AG10803 (cell line): ENCODE measurements at regions not wholly inside any gene's neighbourhood (a gene's known extent, or its start where the extent isn't known, plus 50 kb on each side); places are given as distances from the start of the nearest gene placed in this dataset.

Experiments
- DNase-seq: peaks from one replicate; pipeline ENCODE4 v3.0.0; 2010; ENCODE audit warnings: low read depth
- H3K4me3 ChIP-seq: 2 replicates; pipeline ENCODE4 v1.5.1; 2011; ENCODE audit warnings: mild to moderate bottlenecking, low read length, control low read depth
- TF ChIP-seq, protein P1 (sequence below): conservative IDR thresholded peaks from 2 replicates; pipeline ENCODE4 v1.5.1; 2011; ENCODE audit warnings: mild to moderate bottlenecking, low read length, control low read depth, inconsistent platforms

GRCh38 chr2:103138123-103138901, 376.5 kb downstream of the TMEM182 start:
- no peak overlapping the region for H3K4me3 ChIP-seq
- TF ChIP-seq, protein P1, sequence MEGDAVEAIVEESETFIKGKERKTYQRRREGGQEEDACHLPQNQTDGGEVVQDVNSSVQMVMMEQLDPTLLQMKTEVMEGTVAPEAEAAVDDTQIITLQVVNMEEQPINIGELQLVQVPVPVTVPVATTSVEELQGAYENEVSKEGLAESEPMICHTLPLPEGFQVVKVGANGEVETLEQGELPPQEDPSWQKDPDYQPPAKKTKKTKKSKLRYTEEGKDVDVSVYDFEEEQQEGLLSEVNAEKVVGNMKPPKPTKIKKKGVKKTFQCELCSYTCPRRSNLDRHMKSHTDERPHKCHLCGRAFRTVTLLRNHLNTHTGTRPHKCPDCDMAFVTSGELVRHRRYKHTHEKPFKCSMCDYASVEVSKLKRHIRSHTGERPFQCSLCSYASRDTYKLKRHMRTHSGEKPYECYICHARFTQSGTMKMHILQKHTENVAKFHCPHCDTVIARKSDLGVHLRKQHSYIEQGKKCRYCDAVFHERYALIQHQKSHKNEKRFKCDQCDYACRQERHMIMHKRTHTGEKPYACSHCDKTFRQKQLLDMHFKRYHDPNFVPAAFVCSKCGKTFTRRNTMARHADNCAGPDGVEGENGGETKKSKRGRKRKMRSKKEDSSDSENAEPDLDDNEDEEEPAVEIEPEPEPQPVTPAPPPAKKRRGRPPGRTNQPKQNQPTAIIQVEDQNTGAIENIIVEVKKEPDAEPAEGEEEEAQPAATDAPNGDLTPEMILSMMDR = no peak
- no peak for DNase-seq

DNA sequence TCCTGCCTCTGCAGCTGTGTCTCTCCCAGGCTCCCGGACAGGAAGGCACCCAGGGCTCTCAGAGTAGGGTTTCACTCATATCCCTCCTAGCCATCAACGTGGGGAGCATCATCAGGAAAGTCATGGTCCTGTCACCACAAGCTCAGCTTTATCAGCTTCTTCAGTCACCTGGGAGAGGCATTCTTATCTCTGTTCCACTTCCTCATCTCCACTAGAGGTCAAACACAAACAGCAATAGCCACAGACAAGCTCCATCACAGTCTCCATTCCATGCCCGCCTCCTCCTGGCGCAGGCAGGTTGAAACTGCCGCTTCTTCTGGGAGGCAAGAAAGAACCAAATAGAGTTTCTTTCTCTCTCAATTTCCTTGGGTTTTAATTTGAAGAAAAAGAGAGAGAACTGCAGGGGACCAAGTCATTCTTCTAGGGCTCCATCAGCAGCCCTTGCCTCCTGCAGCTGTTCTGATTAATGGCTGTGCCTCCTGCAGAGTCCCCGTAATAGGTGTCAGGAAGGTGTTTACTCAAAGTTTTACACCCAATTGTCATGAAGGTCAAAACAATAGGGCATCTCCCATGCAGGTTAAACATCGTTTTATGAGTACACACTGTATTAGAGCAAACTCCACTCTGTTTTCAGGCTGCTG, 377.9 kb downstream of the TMEM182 start:
- no peak for DNase-seq
- TF ChIP-seq, protein P1 = no peak
- no peak overlapping the region for H3K4me3 ChIP-seq

GRCh38 chr2:103144837-103145236, 383.0 kb downstream of the TMEM182 start:
- no peak for DNase-seq
- no peak overlapping the region for H3K4me3 ChIP-seq
- TF ChIP-seq, protein P1 = no peak

DNA sequence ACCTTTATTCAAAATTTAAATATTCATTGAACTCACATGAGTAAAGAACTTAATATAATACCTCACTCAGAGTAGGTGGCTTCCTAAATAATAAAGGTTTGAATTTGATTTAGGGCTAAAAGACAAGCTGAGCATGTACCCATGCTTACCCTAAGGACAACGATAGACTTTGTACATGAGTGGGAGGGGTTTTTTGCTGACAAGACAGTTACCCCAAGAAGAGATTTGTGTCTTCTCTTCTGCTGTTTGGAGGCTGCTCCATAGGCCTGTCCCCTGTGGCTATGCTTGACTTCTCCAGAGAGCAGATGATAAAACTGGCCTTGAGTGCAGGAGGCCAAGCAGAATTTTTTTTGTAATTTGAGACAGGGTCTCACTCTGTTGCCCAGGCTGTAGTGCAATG, 383.9 kb downstream of the TMEM182 start:
- H3K4me3 ChIP-seq = no peak overlapping the region
- DNase-seq = no peak
- TF ChIP-seq, protein P1 = no peak

DNA sequence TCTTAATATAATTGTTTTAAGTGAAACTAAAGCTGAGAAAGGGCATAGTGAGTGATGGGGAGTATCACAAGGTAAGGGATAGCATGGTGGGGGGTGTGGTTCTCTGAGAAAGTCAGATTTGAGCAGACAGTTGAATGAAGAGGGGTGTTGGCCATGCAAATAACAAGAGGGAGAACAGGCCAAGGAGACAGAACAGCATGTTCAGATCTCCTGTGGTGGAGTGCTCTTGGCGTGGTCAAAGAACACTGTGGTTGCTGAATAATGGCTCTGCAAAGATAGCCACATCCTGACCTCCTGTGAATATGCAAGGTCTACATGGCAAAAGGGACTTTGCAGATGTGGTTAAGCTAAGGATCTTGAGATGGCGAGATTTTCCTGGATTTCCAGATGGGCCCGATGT, 389.2 kb downstream of the TMEM182 start:
- no peak for DNase-seq
- TF ChIP-seq, protein P1 = no peak
- H3K4me3 ChIP-seq = no peak overlapping the region

DNA sequence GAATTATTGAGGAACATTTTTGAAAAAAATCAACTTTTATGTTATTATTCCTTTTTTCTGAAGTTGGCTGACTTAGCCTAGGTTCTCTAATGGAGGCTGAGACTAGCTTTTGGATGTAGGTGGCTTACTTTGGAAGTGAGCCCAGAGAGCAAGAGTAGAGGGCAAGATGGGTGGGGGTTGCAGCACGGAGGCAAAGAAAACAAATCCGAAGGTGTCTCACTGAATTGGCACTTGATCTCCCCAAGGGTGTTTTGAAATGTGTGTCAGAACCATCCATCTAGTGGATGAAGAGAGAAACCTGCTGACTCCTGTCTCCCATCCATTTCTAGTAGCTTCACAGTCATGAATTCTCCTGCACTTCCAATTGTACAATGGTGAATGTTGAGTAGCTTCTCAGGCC, 390.7 kb downstream of the TMEM182 start:
- no peak overlapping the region for H3K4me3 ChIP-seq
- TF ChIP-seq, protein P1 = no peak
- DNase-seq = no peak
